ENCODE measurements at regions not wholly inside any gene's neighbourhood (a gene's known extent, or its start where the extent isn't known, plus 50 kb on each side); places are given as distances from the start of the nearest gene placed in this dataset.

GRCh38 chr11:115665175-115665821, 161.1 kb upstream of the CADM1 start:
- Histone ChIP-seq H3K4me3 (no peak overlapping the region), H3K4me1 (peaks cover under 1% of the 10 kb centered on the region), H3K27ac (no peak overlapping the region), H3K9me3 (no peaks in the 10 kb centered on the region), H3K27me3 (no peaks in the 10 kb centered on the region), H3K36me3 (no peaks in the 10 kb centered on the region)
- intact Hi-C loops (cut with DNase I), result no loop called here
- TF ChIP-seq POLR2AphosphoS5 (IDR thresholded peaks at IDR 0.05; ENCODE audit: insufficient read depth in 1 of 2, low read depth in 1 of 2) (no peak), CTCF (IDR thresholded peaks at IDR 0.05) (no peak), POLR2A (IDR thresholded peaks at IDR 0.05) (no peak)
- no peak for DNase-seq (ENCODE audit: extremely low spot score in 2 of 2)

- Histone ChIP-seq H3K27me3 (no peaks in the 10 kb centered on the region), H3K4me1 (peaks cover 10% of the 10 kb centered on the region), H3K27ac (no peak overlapping the region), H3K36me3 (no peaks in the 10 kb centered on the region), H3K9me3 (no peaks in the 10 kb centered on the region), H3K4me3 (no peak overlapping the region)
- TF ChIP-seq POLR2A (IDR thresholded peaks at IDR 0.05) (no peak), POLR2AphosphoS5 (IDR thresholded peaks at IDR 0.05; ENCODE audit: insufficient read depth in 1 of 2, low read depth in 1 of 2) (no peak), CTCF (IDR thresholded peaks at IDR 0.05) (no peak)
- intact Hi-C loops (cut with DNase I), result no loop called here
- DNase-seq (ENCODE audit: extremely low spot score in 2 of 2), result no peak
Observed at GRCh38 chr11:115664313-115664712, 160.1 kb upstream of the CADM1 start.

GRCh38 chr11:115663790-115664189, 159.6 kb upstream of the CADM1 start:
- Histone ChIP-seq H3K9me3 (no peaks in the 10 kb centered on the region), H3K36me3 (no peaks in the 10 kb centered on the region), H3K4me1 (peaks cover 16% of the 10 kb centered on the region), H3K27me3 (no peaks in the 10 kb centered on the region), H3K4me3 (no peak overlapping the region), H3K27ac (no peak overlapping the region)
- DNase-seq (ENCODE audit: extremely low spot score in 2 of 2), result no peak
- no peak for TF ChIP-seq POLR2A (IDR thresholded peaks at IDR 0.05)
- no peak for TF ChIP-seq POLR2AphosphoS5 (IDR thresholded peaks at IDR 0.05; ENCODE audit: insufficient read depth in 1 of 2, low read depth in 1 of 2)
- no peak for TF ChIP-seq CTCF (IDR thresholded peaks at IDR 0.05)
- intact Hi-C loops (cut with DNase I), result no loop called here

- Histone ChIP-seq H3K27me3 (no peaks in the 10 kb centered on the region), H3K4me3 (peak overlapping the region in 1 of 2 donors; percentile 31), H3K9me3 (no peaks in the 10 kb centered on the region), H3K27ac (no peak overlapping the region), H3K4me1 (peaks cover 17% of the 10 kb centered on the region), H3K36me3 (no peaks in the 10 kb centered on the region)
- intact Hi-C loops (cut with DNase I), result no loop called here
- TF ChIP-seq POLR2AphosphoS5 (IDR thresholded peaks at IDR 0.05; ENCODE audit: insufficient read depth in 1 of 2, low read depth in 1 of 2), result no peak
- DNase-seq (ENCODE audit: extremely low spot score in 2 of 2), result no peak
Observed at GRCh38 chr11:115660030-115660805, 156.0 kb upstream of the CADM1 start.

GRCh38 chr11:115659061-115659963, 155.1 kb upstream of the CADM1 start:
- Histone ChIP-seq H3K36me3 (no peaks in the 10 kb centered on the region), H3K4me3 (peak overlapping the region; percentile 31 to 36), H3K4me1 (peaks cover 18% of the 10 kb centered on the region), H3K9me3 (no peaks in the 10 kb centered on the region), H3K27me3 (no peaks in the 10 kb centered on the region), H3K27ac (no peak overlapping the region)
- intact Hi-C loops (cut with DNase I), result no loop called here
- DNase-seq (ENCODE audit: extremely low spot score in 2 of 2), result no peak
- TF ChIP-seq POLR2AphosphoS5 (IDR thresholded peaks at IDR 0.05; ENCODE audit: insufficient read depth in 1 of 2, low read depth in 1 of 2) (no peak), POLR2A (IDR thresholded peaks at IDR 0.05) (no peak), CTCF (IDR thresholded peaks at IDR 0.05) (no peak)
